ENCODE measurements at regions not wholly inside any gene's neighbourhood (a gene's known extent, or its start where the extent isn't known, plus 50 kb on each side); places are given as distances from the start of the nearest gene placed in this dataset.

DNA sequence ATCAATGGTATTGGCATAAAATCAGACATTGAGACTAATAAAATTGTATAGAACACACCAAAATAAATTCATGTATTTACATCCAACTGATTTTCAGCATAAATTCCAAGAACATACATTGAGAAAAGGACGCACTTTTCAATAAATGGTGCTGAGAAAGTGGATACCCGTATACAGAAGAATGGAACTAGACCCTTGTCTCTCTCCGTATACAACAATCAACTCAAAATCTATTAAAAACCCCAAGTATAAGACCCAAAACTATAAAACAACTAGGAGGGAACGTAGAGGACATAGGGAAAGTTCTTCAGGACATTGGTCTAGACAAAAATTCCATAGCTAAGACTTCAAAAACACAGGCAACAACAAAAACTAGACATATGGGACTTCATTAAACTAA lies 97.4 kb downstream of the GGTLC2 start:
- Histone ChIP-seq H3K36me3 (no peaks in the 10 kb centered on the region), H3K4me3 (no peak overlapping the region), H3K9me3 (no peaks in the 10 kb centered on the region), H3K27ac (no peak overlapping the region), H3K4me1 (ENCODE audit: insufficient read depth) (no peaks in the 10 kb centered on the region), H3K27me3 (no peaks in the 10 kb centered on the region)
- DNase-seq: no peak
- TF ChIP-seq, protein P1, sequence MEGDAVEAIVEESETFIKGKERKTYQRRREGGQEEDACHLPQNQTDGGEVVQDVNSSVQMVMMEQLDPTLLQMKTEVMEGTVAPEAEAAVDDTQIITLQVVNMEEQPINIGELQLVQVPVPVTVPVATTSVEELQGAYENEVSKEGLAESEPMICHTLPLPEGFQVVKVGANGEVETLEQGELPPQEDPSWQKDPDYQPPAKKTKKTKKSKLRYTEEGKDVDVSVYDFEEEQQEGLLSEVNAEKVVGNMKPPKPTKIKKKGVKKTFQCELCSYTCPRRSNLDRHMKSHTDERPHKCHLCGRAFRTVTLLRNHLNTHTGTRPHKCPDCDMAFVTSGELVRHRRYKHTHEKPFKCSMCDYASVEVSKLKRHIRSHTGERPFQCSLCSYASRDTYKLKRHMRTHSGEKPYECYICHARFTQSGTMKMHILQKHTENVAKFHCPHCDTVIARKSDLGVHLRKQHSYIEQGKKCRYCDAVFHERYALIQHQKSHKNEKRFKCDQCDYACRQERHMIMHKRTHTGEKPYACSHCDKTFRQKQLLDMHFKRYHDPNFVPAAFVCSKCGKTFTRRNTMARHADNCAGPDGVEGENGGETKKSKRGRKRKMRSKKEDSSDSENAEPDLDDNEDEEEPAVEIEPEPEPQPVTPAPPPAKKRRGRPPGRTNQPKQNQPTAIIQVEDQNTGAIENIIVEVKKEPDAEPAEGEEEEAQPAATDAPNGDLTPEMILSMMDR (IDR thresholded peaks at IDR 0.05): no peak
- TF ChIP-seq POLR2A (IDR thresholded peaks at IDR 0.05): no peak
- no peak for TF ChIP-seq EP300 (IDR thresholded peaks at IDR 0.05)
- 85 to 89% (median 88%) methylated on average over 4 of the region's 4 CpGs for WGBS, 3 donors
- intact Hi-C loops (cut with DNase I): no loop called here

DNA sequence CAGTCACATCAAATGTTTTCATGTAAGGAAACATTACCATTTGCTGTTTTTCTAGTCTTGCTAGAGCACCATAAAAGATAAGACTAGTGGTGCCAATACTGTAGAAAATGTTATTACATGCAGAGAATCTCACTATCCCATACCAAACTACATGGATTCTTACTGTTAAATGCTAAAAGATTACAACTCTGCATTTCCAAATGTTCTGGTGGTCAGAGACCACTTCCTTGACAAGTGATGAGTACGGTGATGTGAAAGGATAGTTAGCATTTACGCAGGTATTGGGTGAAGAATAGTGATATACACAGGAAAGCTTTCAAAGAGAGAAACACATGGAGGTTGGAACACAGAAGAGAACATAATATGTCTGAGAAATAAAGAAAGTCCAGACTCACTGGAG lies 98.2 kb downstream of the GGTLC2 start:
- H3K4me3 ChIP-seq: no peak overlapping the region
- H3K4me1 ChIP-seq (ENCODE audit: insufficient read depth): no peaks in the 10 kb centered on the region
- no peaks in the 10 kb centered on the region for H3K27me3 ChIP-seq
- WGBS, 3 donors: 91 to 98% (median 95%) methylated on average over 2 of the region's 2 CpGs
- DNase-seq: no peak
- no peak overlapping the region for H3K27ac ChIP-seq
- TF ChIP-seq, protein P1 (IDR thresholded peaks at IDR 0.05): no peak
- TF ChIP-seq POLR2A (IDR thresholded peaks at IDR 0.05): no peak
- no peak for TF ChIP-seq EP300 (IDR thresholded peaks at IDR 0.05)
- no peaks in the 10 kb centered on the region for H3K9me3 ChIP-seq
- intact Hi-C loops (cut with DNase I): no loop called here
- no peaks in the 10 kb centered on the region for H3K36me3 ChIP-seq

DNA sequence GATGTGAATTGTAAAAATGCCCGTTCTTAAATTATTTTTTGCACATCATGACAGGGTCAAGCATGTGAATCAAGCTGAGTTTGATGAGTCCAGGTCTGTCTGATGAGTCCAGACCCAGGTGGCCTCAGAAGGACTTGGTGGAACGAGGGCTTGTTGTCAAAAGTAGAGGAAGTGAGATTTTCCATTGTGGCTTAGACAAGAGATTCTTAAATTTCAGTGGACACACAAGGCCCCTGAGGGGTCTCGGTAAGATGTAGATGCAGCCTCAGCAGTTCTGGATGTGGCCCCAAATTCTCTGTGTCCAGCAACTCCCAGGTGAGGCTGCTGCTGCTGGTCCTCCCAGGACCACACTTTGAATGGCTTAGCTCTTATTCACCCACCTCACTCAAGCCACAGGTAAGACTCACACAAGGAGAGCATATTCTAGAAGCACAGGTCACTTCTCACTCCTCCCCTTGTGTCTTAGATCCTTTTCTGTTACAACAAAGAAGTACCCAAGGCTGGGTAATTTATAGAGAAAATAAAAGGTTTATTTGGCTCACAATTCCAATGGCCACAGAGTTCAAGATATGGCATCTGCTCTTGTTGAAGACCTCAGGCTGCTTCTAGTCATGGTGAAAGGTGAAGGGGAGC lies 98.8 kb downstream of the GGTLC2 start:
- intact Hi-C loops (cut with DNase I): no loop called here
- no peaks in the 10 kb centered on the region for H3K9me3 ChIP-seq
- no peak for DNase-seq
- H3K4me3 ChIP-seq: no peak overlapping the region
- H3K36me3 ChIP-seq: no peaks in the 10 kb centered on the region
- H3K27me3 ChIP-seq: no peaks in the 10 kb centered on the region
- TF ChIP-seq POLR2A (IDR thresholded peaks at IDR 0.05) (no peak), EP300 (IDR thresholded peaks at IDR 0.05) (no peak)
- TF ChIP-seq, protein P1 (IDR thresholded peaks at IDR 0.05): no peak
- no peaks in the 10 kb centered on the region for H3K4me1 ChIP-seq (ENCODE audit: insufficient read depth)
- no peak overlapping the region for H3K27ac ChIP-seq
- 85 to 89% (median 87%) methylated on average over 3 of the region's 3 CpGs for WGBS, 3 donors

DNA sequence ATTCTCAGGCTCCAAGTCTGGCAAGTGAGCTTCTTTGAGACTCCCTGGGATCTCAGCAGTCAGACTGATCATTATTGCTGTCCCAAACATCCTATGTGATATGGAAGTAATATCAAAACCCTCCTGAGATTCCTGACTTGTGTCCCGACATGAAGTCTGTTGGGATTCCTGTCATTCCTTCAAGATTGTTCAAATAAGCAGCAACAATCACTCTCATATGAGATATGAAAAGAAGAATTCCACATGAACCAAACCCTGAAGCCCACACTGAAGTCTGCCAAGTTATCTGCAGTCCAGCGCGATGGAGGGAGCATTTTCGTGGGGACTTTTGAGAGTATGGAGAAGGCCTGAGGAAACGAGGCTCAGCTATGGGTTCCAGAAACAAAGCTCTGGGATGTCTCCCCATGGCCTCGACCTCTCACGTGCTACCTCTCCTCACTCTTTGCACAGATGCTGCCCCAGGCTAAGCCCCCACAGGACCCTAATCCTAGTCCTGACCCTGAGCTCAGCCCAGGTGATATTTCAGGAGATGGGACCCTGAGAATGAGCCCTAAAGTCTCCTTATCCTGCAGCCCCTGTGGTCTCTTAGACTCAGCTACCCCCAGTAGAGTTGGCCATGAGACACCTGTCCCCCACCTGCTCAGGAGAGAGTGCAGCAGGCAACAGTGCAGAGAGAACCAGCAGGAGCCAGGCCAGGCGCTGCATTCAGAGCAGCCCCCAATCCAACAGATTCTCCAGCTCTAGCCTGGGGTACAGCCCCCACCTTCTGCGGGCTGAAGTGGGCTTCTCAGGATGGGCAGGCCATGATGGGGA lies 100.2 kb downstream of the GGTLC2 start:
- Histone ChIP-seq H3K36me3 (no peaks in the 10 kb centered on the region), H3K27me3 (no peaks in the 10 kb centered on the region), H3K4me1 (ENCODE audit: insufficient read depth) (no peaks in the 10 kb centered on the region), H3K4me3 (no peak overlapping the region), H3K9me3 (no peaks in the 10 kb centered on the region), H3K27ac (no peak overlapping the region)
- intact Hi-C loops (cut with DNase I): loop anchor here in 1 of 4 donors (5.0 kb wide), 1 partner anchor 32 kb away; no protein-coding TSS in a partner anchor
- DNase-seq: no peak
- TF ChIP-seq POLR2A (IDR thresholded peaks at IDR 0.05) (no peak), EP300 (IDR thresholded peaks at IDR 0.05) (no peak)
- TF ChIP-seq, protein P1 (IDR thresholded peaks at IDR 0.05): no peak
- 74 to 80% (median 77%) methylated on average over 9 of the region's 9 CpGs for WGBS, 3 donors

Measured in ovary (tissue), 7 donors.